MM.1S (cell line): ENCODE measurements at regions not wholly inside any gene's neighbourhood (a gene's known extent, or its start where the extent isn't known, plus 50 kb on each side); places are given as distances from the start of the nearest gene placed in this dataset.

Experiments
- DNase-seq: peaks from one replicate; pipeline ENCODE4 v3.0.0-alpha.2; 2015
- H2AFZ ChIP-seq: fragments of 300-600 bp; sonication (generic); 2 replicates; pipeline ENCODE4 v1.6.0; 2016; ENCODE audit warnings: antibody characterized with exemption, low read length
- H3F3A ChIP-seq: fragments of 300-600 bp; sonication (generic); 2 replicates; pipeline ENCODE4 v1.6.1; 2016; ENCODE audit warnings: mild to moderate bottlenecking, antibody characterized with exemption, low read length, moderate library complexity, mixed read lengths; ENCODE audit not compliant: insufficient read depth
- H3K27ac ChIP-seq: fragments of 300-600 bp; sonication (generic); 2 replicates; pipeline ENCODE4 v1.5.1; 2016; ENCODE audit warnings: mild to moderate bottlenecking, low read length
- H3K27me3 ChIP-seq: fragments of 300-600 bp; sonication (generic); replicated peaks from 2 replicates; pipeline ENCODE4 v1.6.0; 2016; ENCODE audit warnings: low read length; ENCODE audit not compliant: insufficient read depth
- H3K36me3 ChIP-seq: fragments of 300-600 bp; sonication (generic); replicated peaks from 2 replicates; pipeline ENCODE4 v1.6.1; 2016; ENCODE audit warnings: mild to moderate bottlenecking, low read length, mixed read lengths; ENCODE audit not compliant: insufficient read depth
- H3K4me1 ChIP-seq: fragments of 300-600 bp; sonication (generic); 2 replicates; pipeline ENCODE4 v1.6.1; 2016; ENCODE audit warnings: low read length, mixed read lengths
- H3K4me2 ChIP-seq: fragments of 300-600 bp; sonication (generic); 2 replicates; pipeline ENCODE4 v1.6.0; 2016; ENCODE audit warnings: low read depth, low read length
- H3K4me3 ChIP-seq: fragments of 300-600 bp; sonication (generic); 2 replicates; pipeline ENCODE4 v1.5.1; 2016; ENCODE audit warnings: low read length, mixed read lengths
- H3K79me2 ChIP-seq: fragments of 300-600 bp; sonication (generic); 2 replicates; pipeline ENCODE4 v1.6.1; 2016; ENCODE audit warnings: mixed run types, low read length, mixed read lengths
- H3K9ac ChIP-seq: fragments of 300-600 bp; sonication (generic); 2 replicates; pipeline ENCODE4 v1.6.1; 2016; ENCODE audit warnings: low read length, mixed read lengths
- H3K9me2 ChIP-seq: fragments of 300-600 bp; sonication (generic); replicated peaks from 2 replicates; pipeline ENCODE4 v1.6.1; 2016; ENCODE audit warnings: mild to moderate bottlenecking, low read length, mixed read lengths; ENCODE audit not compliant: insufficient read depth
- H3K9me3 ChIP-seq: fragments of 300-600 bp; sonication (generic); replicated peaks from 2 replicates; pipeline ENCODE4 v1.6.1; 2016; ENCODE audit warnings: mild to moderate bottlenecking, low read length, mixed read lengths; ENCODE audit not compliant: insufficient read depth
- H4K20me1 ChIP-seq: fragments of 300-600 bp; sonication (generic); 2 replicates; pipeline ENCODE4 v1.6.1; 2016; ENCODE audit warnings: mild to moderate bottlenecking, low read length, moderate library complexity, mixed read lengths; ENCODE audit not compliant: insufficient read depth
- EZH2 ChIP-seq: fragments of 300-600 bp; sonication (generic); optimal IDR thresholded peaks from 2 replicates; pipeline ENCODE3; 2017; ENCODE audit warnings: low read depth, mild to moderate bottlenecking, antibody characterized with exemption, low read length, mixed read lengths
- EZH2phosphoT487 ChIP-seq: fragments of 300-600 bp; sonication (generic); IDR thresholded peaks from 2 replicates; pipeline ENCODE4 v1.6.1; 2018; ENCODE audit warnings: antibody characterized with exemption, low read length
- TF ChIP-seq, protein P1 (sequence below): fragments of 300-600 bp; sonication (generic); IDR thresholded peaks from 2 replicates; pipeline ENCODE4 v1.5.1; 2016; ENCODE audit warnings: antibody characterized with exemption, low read length, mixed read lengths

DNA sequence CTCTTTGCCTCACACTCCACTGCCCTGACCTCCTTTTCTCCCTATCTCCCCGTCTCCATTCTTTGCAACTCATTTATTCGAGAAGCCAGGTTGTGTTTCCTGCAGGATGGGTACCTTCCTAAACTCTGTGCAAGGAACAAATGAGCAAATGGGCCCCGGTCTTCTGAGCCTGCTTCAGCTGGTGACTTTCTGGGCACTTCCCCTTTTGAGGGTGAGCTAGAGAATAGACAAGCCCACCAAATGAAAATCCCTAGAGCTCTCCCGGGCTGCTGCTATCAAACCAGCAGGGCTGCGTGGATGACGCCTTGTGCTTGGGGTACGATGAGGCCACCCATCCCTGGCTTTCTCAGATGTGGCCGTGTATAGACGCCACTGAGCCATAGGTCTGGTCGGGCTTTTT lies 91.0 kb upstream of the FOXA2 start:
- no peak overlapping the region for H3K4me2 ChIP-seq
- no peaks in the 10 kb centered on the region for H3K4me1 ChIP-seq
- H3K36me3 ChIP-seq: no peaks in the 10 kb centered on the region
- H3K27ac ChIP-seq: no peak overlapping the region
- no peak overlapping the region for H3K9ac ChIP-seq
- H3K9me2 ChIP-seq: no peaks in the 10 kb centered on the region
- no peak overlapping the region for H3K4me3 ChIP-seq
- no peaks in the 10 kb centered on the region for H4K20me1 ChIP-seq
- no peak for DNase-seq
- no peak overlapping the region for H2AFZ ChIP-seq
- TF ChIP-seq EZH2phosphoT487 (no peak), EZH2 (no peak)
- TF ChIP-seq, protein P1, sequence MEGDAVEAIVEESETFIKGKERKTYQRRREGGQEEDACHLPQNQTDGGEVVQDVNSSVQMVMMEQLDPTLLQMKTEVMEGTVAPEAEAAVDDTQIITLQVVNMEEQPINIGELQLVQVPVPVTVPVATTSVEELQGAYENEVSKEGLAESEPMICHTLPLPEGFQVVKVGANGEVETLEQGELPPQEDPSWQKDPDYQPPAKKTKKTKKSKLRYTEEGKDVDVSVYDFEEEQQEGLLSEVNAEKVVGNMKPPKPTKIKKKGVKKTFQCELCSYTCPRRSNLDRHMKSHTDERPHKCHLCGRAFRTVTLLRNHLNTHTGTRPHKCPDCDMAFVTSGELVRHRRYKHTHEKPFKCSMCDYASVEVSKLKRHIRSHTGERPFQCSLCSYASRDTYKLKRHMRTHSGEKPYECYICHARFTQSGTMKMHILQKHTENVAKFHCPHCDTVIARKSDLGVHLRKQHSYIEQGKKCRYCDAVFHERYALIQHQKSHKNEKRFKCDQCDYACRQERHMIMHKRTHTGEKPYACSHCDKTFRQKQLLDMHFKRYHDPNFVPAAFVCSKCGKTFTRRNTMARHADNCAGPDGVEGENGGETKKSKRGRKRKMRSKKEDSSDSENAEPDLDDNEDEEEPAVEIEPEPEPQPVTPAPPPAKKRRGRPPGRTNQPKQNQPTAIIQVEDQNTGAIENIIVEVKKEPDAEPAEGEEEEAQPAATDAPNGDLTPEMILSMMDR: no peak
- H3K79me2 ChIP-seq: no peaks in the 10 kb centered on the region
- no peaks in the 10 kb centered on the region for H3F3A ChIP-seq
- H3K27me3 ChIP-seq: no peaks in the 10 kb centered on the region
- no peaks in the 10 kb centered on the region for H3K9me3 ChIP-seq

DNA sequence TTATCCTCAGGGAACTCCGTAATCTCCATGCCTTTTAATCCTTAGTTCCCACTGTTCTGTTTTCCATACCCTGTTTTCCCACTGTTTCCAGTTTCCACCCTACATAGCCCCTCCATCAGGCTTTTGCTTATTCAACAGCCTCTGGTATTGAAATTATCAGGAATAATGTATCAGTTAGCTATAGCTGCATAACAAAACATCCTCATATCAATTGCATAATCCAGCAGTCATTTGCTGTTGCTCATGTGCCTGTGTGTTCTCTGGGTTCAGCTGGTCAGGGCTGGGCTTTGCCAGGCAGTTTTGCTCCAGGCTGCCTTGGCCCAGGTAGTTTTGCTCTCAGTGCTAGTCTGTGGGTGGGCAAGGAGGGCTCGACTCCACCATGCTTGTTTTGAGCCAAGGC lies 94.3 kb upstream of the FOXA2 start:
- DNase-seq: no peak
- H3K9me2 ChIP-seq: no peaks in the 10 kb centered on the region
- H3K79me2 ChIP-seq: no peaks in the 10 kb centered on the region
- no peaks in the 10 kb centered on the region for H3F3A ChIP-seq
- no peak overlapping the region for H3K27ac ChIP-seq
- H3K4me3 ChIP-seq: no peak overlapping the region
- H2AFZ ChIP-seq: no peak overlapping the region
- H3K27me3 ChIP-seq: no peaks in the 10 kb centered on the region
- H3K4me2 ChIP-seq: no peak overlapping the region
- TF ChIP-seq, protein P1: no peak
- TF ChIP-seq EZH2 (no peak), EZH2phosphoT487 (no peak)
- no peaks in the 10 kb centered on the region for H3K4me1 ChIP-seq
- no peak overlapping the region for H3K9ac ChIP-seq
- H4K20me1 ChIP-seq: no peaks in the 10 kb centered on the region
- no peaks in the 10 kb centered on the region for H3K36me3 ChIP-seq
- H3K9me3 ChIP-seq: no peaks in the 10 kb centered on the region

DNA sequence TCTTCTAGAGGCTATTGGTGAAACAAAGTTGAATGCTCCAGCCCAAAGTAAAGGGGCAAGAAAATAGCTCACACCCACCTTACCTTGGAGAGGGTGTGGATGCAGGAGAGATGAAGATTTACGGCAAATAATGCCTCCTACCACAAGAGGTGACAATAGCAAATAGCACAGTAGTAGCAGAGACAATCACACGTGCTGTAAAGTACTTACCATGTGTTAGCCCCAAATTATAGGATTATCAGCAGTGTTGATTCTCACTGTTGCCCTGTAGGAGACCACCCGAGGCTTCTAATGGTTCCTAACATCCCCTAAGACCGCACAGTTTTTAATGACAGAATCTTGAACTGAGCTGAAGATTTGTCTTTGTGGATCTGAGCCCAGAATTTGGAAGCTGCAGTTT lies 94.8 kb upstream of the FOXA2 start:
- Histone ChIP-seq H2AFZ (no peak overlapping the region), H3K9ac (no peak overlapping the region), H3K4me3 (no peak overlapping the region), H3K4me1 (no peaks in the 10 kb centered on the region), H3K4me2 (no peak overlapping the region), H3K27me3 (no peaks in the 10 kb centered on the region), H3K9me3 (no peaks in the 10 kb centered on the region), H4K20me1 (no peaks in the 10 kb centered on the region), H3K79me2 (no peaks in the 10 kb centered on the region), H3K27ac (no peak overlapping the region), H3K9me2 (no peaks in the 10 kb centered on the region), H3F3A (no peaks in the 10 kb centered on the region), H3K36me3 (no peaks in the 10 kb centered on the region)
- no peak for DNase-seq
- TF ChIP-seq EZH2phosphoT487 (no peak), EZH2 (no peak)
- TF ChIP-seq, protein P1: no peak
